A673 (cell line): ENCODE measurements at regions not wholly inside any gene's neighbourhood (a gene's known extent, or its start where the extent isn't known, plus 50 kb on each side); places are given as distances from the start of the nearest gene placed in this dataset.

Source experiments
- BruUV-seq: library from RNA; stranded (reverse); fragments of 400-500 nt; replicated peaks from 2 replicates; lab custom pipeline; 2021; lab: Mats Ljungman, UMichigan
- CTCF ChIA-PET: fragments of 300-600 bp; sonication (Branson Sonifier 250); formaldehyde crosslinking; loops from one replicate; lab custom pipeline; 2022; ENCODE audit warnings: antibody characterized with exemption; lab: Charles Lee
- POLR2A ChIA-PET: fragments of 300-600 bp; sonication (Branson Sonifier 250); formaldehyde crosslinking; loops from one replicate; lab custom pipeline; 2022; ENCODE audit warnings: antibody characterized with exemption; ENCODE audit not compliant: low non-redundant PET; lab: Charles Lee
- DNase-seq: peaks from one replicate; pipeline ENCODE4 v3.0.0-alpha.2; 2015; ENCODE audit warnings: low spot score
- H3K27ac ChIP-seq: fragments of 200-600 bp; sonication (generic); 2 replicates; pipeline ENCODE4 v1.5.1; 2016; ENCODE audit warnings: mixed run types, low read depth, mild to moderate bottlenecking, mixed read lengths, antibody characterized with exemption, low read length; ENCODE audit not compliant: poor library complexity, severe bottlenecking
- H3K27me3 ChIP-seq: fragments of 200-600 bp; sonication (generic); replicated peaks from 2 replicates; pipeline ENCODE4 v1.6.1; 2017; ENCODE audit warnings: mixed run types, low read depth, mild to moderate bottlenecking, mixed read lengths, antibody characterized with exemption, low read length; ENCODE audit not compliant: insufficient read depth, poor library complexity
- H3K36me3 ChIP-seq: fragments of 200-600 bp; sonication (generic); 2 replicates; pipeline ENCODE4 v1.6.1; 2016; ENCODE audit warnings: mixed run types, mild to moderate bottlenecking, mixed read lengths, antibody characterized with exemption, low read length; ENCODE audit not compliant: insufficient read depth, poor library complexity, severe bottlenecking
- H3K4me1 ChIP-seq: fragments of 200-600 bp; sonication (generic); 2 replicates; pipeline ENCODE4 v1.6.1; 2017; ENCODE audit warnings: mixed run types, mild to moderate bottlenecking, mixed read lengths, antibody characterized with exemption, low read length; ENCODE audit not compliant: insufficient read depth, poor library complexity, severe bottlenecking
- H3K4me3 ChIP-seq: fragments of 200-600 bp; sonication (generic); 2 replicates; pipeline ENCODE4 v1.5.1; 2016; ENCODE audit warnings: low read depth, mixed run types, mild to moderate bottlenecking, mixed read lengths, low read length; ENCODE audit not compliant: poor library complexity, severe bottlenecking
- H3K9me3 ChIP-seq: fragments of 200-600 bp; sonication (generic); 2 replicates; pipeline ENCODE4 v1.6.1; 2016; ENCODE audit warnings: mixed run types, low read depth, mild to moderate bottlenecking, mixed read lengths, antibody characterized with exemption, low read length; ENCODE audit not compliant: poor library complexity, severe bottlenecking
- CTCF ChIP-seq: fragments of 300-800, 200-600 bp; sonication (generic); conservative IDR thresholded peaks from 2 replicates; pipeline ENCODE4 v1.5.1; 2017; ENCODE audit warnings: low read depth, mild to moderate bottlenecking, antibody characterized with exemption, low read length, moderate library complexity, mixed read lengths
- EZH2 ChIP-seq: fragments of 200-600 bp; sonication (generic); IDR thresholded peaks from 2 replicates; pipeline ENCODE4 v1.6.1; 2017; ENCODE audit warnings: borderline replicate concordance, low read depth, mild to moderate bottlenecking, mixed read lengths, antibody characterized with exemption, low read length; ENCODE audit not compliant: poor library complexity, severe bottlenecking
- intact Hi-C: fragments of 100-400 bp; cut with micrococcal nuclease; formaldehyde crosslinking; loops from one replicate; pipeline ENCODE4 v1.10.0; 2022; ENCODE audit not compliant: unreplicated experiment

DNA sequence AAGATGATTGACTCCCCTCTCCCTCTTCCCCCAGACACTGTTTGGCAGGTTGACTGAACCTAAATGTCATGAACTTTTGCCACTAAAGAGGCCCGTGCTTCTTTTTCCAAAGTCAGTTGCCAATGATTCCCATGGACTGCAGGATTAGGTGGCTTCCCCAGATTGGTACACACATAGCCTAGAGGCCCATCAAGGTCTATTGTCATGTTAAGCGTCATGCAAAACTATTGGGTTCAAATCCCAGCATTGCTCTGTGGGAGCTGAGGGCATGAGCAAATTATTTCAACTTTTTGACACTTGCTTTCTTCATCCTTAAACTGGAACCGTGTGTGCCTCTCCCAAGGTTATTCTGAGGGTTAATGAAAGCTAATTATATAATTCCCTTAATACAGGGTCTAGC is 430.2 kb upstream of the TBX3 start:
- Histone ChIP-seq H3K27ac (no peak overlapping the region), H3K4me1 (no peaks in the 10 kb centered on the region), H3K4me3 (no peak overlapping the region), H3K36me3 (no peaks in the 10 kb centered on the region), H3K9me3 (peaks cover 9% of the 10 kb centered on the region), H3K27me3 (no peaks in the 10 kb centered on the region)
- intact Hi-C loops: no loop called here
- POLR2A ChIA-PET: no interaction called here
- no peak for DNase-seq
- no TSS peak for BruUV-seq
- CTCF ChIA-PET: no interaction called here
- TF ChIP-seq CTCF: no peak
- TF ChIP-seq EZH2: no peak

DNA sequence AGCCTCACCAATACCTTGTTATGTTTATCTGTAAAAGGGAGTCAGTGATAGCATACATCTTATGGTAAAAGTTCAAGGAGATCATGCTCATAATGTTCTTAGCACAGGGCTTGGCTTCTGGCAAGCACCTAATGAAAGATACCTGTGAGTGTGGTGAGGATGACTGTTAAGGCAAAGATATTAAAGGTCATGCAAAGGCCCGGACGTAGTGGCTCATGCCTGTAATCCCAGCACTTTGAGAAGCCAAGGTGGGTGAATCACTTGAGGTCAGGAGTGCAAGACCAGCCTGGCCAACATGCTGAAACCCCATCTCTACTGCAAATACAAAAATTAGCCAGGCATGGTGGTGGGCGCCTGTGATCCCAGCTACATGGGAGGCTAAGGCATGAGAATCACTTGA is 425.9 kb upstream of the TBX3 start:
- no peak for TF ChIP-seq EZH2
- no peak for TF ChIP-seq CTCF
- Histone ChIP-seq H3K4me1 (no peaks in the 10 kb centered on the region), H3K27me3 (no peaks in the 10 kb centered on the region), H3K27ac (no peak overlapping the region), H3K36me3 (no peaks in the 10 kb centered on the region), H3K9me3 (peaks cover 9% of the 10 kb centered on the region), H3K4me3 (no peak overlapping the region)
- intact Hi-C loops: no loop called here
- POLR2A ChIA-PET: no interaction called here
- CTCF ChIA-PET: no interaction called here
- DNase-seq: no peak
- no TSS peak for BruUV-seq

DNA sequence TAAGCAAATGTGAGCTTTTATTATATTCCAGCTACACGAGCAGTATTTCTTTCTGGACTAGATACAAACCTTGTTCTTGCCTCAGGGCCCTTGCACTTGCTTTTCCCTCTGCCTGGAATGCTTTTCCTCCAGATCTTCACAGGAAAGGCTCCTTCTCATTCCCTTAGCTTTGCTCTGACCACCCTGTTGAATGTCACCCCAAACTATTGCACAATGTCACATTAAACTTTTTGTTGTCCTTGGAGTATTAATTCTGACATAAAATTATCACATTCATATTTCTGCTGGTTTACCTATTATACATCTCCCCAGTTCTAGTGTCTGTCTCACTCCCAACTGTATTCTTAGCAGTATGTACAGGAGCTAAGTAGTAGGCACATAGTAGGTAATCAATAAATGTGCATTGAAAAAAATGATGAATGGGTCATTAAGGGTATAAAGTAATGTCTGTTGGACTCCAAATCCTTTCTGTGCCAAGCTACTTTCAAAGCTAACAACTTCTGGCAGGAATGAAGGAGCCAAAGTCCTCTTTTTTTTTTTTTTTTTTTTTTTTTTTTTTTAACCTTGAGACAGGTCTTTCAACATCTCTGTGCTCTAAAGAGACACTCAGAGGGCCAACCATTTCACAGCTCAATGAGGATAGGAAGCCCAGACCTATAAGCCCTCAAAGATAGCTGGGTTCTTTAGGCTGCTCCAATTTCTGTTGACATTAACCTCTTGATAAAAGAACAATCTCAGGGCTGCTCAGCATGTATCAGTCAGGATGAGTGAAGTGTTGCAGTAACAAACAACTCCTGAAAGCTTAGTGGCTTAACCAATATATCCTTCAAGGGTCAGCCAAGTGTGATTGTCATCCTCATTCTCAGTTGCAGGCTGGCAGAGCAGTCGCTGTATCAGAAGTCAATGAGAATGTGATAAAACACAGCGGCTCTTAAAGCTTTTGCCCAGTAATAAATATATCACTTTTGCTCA is 424.4 kb upstream of the TBX3 start:
- Histone ChIP-seq H3K36me3 (no peaks in the 10 kb centered on the region), H3K9me3 (peaks cover 9% of the 10 kb centered on the region), H3K4me1 (no peaks in the 10 kb centered on the region), H3K27ac (no peak overlapping the region), H3K27me3 (no peaks in the 10 kb centered on the region), H3K4me3 (no peak overlapping the region)
- TF ChIP-seq EZH2: no peak
- TF ChIP-seq CTCF: no peak
- ChIA-PET CTCF (interaction anchor here (0.6 kb wide), 1 partner anchor 964 kb away, joined by 6 read pairs; no protein-coding TSS in a partner anchor), POLR2A (interaction anchor here (0.6 kb wide), 1 partner anchor 156 kb away, joined by 8 read pairs; no protein-coding TSS in a partner anchor)
- no peak for DNase-seq
- intact Hi-C loops: no loop called here
- no TSS peak for BruUV-seq
